GM23248 (cell line): ENCODE measurements at regions not wholly inside any gene's neighbourhood (a gene's known extent, or its start where the extent isn't known, plus 50 kb on each side); places are given as distances from the start of the nearest gene placed in this dataset.

Source experiments
- EZH2 ChIP-seq: fragments of 200-600 bp; sonication (generic); IDR thresholded peaks from 2 replicates; pipeline ENCODE4 v1.6.1; 2018; ENCODE audit warnings: antibody characterized with exemption, mild to moderate bottlenecking; ENCODE audit not compliant: insufficient read depth, poor library complexity, severe bottlenecking
- EZH2phosphoT487 ChIP-seq: fragments of 200-600 bp; sonication (generic); IDR thresholded peaks from 2 replicates; pipeline ENCODE4 v1.6.1; 2018; ENCODE audit warnings: antibody characterized with exemption, moderate library complexity, mild to moderate bottlenecking, low read depth; ENCODE audit not compliant: insufficient read depth

DNA sequence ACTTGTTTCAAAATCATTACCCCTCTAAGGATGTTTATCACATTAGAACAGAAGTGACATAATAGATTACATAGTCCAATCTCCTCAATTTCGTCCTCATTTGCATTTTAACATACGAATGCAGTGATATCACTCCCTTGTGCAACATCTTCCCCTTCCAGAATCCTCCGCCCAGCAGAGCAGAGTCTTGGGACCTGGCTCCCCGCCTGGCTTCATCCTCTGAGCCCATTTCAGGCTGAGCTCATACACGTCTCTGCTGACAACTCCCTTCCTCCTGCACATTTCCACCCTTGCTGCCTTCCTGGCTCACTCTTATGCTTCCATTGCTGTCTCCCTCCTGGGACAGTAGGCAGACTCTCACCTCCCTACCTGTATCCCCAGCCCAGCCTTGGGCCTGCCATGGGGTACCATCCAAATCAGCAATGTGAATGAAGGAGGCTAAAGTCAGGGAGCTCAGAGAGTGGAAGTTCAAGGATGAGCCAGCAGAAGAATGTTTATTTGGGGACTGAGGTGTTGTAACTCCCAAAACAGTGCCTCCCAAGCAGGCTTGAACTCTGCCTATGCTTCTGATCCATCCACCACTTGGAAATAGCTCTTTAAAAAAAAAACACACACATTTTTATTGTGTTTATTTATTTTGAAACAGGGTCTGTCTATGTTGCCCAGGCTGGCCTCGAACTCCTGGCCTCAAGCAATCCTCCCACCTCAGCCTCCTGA, 165.2 kb downstream of the TMEM200C start:
- TF ChIP-seq EZH2, result no peak
- TF ChIP-seq EZH2phosphoT487, result no peak
